ENCODE measurements at regions not wholly inside any gene's neighbourhood (a gene's known extent, or its start where the extent isn't known, plus 50 kb on each side); places are given as distances from the start of the nearest gene placed in this dataset.

DNA sequence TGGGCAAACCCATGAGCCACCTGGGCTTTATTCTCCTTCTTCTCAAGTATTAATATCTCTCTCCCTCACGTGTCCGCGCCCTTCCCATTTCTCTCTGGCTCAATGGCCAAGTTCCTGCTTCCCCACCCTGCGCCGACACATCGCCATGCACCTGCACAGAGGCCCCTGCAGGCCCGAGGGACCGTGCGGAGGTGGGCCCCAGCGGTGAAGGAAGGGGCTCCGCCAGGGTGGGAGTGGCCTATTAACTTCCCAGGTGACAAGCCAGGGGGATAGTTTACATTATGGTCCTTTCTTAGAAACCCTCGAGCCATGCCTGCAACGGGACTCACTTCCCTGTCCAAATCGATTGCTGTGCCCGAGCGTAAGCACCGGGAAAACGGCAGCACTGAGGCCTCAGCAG, 110.0 kb upstream of the ADARB2 start:
- no peak for DNase-seq

DNA sequence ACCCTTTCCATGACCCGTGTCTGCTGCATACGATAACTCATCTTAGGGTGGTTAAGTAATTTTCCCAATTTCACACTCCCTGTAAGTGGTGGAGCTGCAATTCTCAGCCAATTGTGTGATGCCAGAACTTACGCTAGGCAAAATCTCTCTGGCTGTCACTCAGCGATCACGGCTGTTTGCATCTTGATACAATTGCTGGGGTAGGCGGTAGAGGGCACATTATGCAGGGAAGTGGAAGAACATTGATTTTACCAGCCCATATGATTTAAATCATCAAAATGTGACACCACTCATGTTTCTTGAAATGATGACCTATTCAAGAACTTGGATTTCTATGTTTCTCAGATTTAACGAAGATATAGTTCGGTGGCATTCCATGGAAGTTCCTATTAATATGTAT, 108.7 kb upstream of the ADARB2 start:
- DNase-seq: no peak

DNA sequence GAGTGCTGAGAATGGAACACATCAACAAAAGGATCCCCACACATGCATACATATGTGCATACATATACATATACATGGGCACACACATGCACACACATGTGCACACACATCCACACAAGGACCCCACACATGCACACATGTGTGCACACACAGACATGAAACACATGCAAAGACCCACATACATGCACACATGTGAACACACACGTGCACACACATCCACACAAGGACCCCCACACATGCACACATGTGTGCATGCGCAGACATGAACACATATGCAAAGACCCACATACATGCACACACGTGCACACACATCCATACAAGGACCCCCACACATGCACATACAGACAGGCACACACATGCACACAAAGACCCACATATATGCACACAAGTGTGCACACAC, 104.4 kb upstream of the ADARB2 start:
- DNase-seq: no peak

DNA sequence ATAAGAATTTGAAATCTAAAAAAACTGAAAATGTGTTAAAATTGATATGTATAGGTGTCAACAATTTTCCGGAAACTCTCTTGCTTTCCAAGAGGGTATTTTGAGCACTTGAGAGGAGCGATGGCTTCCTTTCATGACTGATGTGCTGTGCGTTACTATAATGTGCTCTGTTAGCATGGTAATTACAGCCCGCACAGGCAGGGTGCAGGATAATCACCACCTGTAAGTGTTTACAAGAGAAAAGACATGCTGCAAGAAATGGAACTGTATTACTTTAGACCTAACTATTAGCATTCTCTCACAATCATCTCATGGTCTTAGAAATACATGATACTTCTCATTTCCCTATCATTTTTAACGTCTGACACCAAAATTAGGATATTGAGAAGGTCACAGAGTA, 92.4 kb upstream of the ADARB2 start:
- DNase-seq: no peak

DNA sequence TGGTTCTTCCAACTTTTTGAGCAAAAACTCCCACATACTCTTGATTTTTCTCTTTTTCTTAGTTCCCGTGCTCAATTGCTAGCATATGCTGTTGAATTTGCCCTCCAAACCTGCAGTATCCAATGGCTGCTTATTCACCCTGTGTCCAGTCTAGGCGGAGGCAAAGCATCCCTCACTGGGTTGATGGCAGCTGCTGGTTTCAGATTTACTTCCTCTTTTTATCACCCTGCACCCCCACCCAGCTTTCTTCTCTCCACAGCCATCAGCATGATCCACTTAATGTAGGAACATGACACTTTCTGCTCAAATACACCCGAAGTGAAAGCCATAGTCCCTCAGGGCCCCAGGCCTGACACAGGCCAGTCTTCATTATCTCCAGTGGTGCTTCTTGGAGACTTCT, 87.6 kb upstream of the ADARB2 start:
- DNase-seq: no peak

DNA sequence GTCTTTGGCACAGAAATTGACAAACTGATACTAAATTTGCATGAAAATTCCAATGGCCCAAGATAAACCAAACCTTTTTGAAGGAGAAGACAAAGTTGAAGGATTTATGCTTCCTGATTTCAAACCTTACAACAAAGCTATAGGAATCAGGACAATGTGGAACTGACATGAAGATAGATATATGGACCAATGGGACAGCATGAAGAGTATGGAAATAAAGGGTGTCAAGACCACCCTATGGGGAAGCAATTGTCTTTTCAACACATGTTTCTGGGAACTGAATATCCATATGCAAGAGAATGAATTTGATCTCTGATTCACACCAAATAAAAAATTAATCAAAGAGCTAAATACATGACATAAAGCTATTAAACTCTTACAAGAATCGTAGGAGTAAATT, 77.2 kb upstream of the ADARB2 start:
- no peak for DNase-seq

DNA sequence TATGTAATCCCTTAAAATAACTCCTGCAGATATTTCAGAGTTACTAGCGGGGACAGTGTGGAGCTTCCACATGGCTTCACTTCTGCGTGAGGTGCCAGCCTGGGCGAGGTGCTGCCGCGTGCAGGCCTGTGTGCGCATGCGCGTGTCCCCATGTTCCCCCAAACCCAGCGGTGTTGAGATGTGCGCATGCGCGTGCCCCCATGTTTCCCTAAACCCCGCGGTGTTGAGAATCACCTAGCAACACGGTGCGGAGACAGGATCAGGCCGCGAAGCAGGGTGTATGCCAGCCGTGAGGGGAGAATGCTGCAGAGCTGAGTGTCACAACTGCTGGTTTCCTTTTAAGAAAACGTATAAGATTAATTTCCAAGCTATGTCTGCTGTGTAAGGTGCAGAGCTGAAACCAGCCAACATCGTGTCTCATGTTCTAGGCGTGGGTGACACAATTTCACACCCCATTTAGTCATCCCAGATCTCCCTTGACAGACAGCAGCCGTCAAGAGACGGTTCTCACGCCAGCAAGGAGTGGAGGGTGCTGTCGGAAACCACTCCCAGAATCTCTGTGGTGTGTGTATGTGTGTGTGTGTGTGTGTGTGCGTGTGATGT, 71.9 kb upstream of the ADARB2 start:
- DNase-seq: peak in 3 of 51 donors; percentile 19 to 39 (median 23)

DNA sequence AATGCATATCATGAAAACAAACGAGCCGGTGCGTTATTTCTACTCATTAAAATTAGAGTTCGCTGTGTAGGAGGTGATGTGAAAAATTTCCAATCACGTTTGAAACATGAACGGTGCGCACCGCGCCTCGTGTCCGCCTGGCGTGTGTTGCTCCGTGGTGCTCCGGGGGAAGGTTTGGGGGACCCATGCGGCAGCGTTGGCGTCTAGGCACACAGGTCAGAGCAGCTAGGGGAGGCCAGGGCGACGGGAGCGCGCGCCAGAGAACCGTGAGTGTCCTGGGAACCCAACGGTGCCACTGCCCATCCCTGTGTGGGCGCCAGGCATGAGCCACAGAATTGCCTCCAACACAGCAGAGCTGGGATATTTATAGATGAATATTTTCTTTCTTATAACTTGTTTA, 70.6 kb upstream of the ADARB2 start:
- DNase-seq: no peak

DNA sequence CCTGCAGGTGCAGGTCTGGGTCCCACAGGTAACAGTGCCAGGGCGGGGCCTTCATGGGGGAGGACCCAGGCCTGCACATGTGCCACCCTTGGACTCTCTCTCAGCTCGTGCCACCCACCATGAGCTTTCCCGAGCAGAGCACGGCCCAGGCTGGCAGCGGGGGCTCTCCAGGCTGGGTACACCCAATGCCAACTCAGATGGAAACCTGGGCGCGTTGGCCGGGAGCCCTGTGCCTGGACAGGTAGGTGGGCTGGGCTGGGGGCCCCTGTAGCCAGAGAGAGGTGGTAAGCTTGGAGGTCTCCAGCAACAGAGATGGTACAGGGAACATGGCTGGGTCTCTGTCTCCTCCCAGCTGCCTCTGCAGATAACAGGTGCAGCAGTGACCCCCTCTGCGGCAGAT, 69.9 kb upstream of the ADARB2 start:
- no peak for DNase-seq

DNA sequence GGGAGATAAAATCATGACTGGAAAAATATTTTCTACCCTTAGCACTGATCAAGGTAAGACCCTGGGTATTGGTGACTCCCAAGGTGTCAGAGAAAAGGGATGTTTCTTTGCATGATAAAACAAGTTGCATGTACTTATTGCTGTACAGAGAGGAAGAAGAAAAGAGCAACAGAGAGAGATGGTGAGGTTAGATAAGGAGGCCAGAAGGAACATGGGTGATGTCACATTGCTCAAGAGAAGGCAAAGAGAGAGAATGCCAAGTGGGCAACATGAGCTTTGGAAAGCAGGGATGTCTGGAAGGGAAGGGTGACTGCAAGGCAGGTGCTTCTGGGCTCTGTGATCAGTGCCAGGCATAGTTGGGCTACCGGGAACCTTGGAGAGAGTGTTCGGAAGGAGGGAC, 65.1 kb upstream of the ADARB2 start:
- DNase-seq: no peak

DNA sequence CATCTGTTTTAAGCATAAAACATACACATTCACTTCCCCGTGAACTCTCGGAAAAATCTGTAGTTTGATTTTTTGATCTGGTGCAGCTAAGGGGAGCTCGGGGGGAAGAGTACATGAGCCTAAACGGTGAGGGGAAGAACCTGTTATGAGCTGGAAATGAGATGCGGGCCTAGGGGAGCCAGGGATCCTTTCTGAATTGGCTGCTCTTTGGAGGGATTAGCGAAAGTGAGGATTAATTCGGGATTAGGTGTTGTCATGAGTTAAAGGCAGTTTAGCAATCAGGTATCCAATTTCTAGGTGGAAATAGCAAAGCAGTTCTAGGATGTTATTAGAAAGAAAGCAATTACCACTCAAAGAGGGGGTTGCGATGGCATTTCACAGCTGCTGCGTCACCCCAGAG, 51.1 kb upstream of the ADARB2 start:
- DNase-seq: no peak

All from hypothalamus (tissue), 51 donors.